Pancreas (tissue), 10 donors: ENCODE measurements at regions not wholly inside any gene's neighbourhood (a gene's known extent, or its start where the extent isn't known, plus 50 kb on each side); places are given as distances from the start of the nearest gene placed in this dataset.
A peak's percentile ranks its signal among the peaks of the same experiment; 100 is the strongest.

ENCODE experiments used
- ATAC-seq, 4 donors: fragments of 200-7000 bp; cut with Tn5 transposase; one replicate each; pipeline versions ENCODE4 v1.8.0 to v1.9.1; 2020; ENCODE audit warnings: mild to moderate bottlenecking in 4 of 4, moderate library complexity in 4 of 4
- DNase-seq, 6 donors: peaks; one replicate each; pipeline ENCODE4 v3.0.0-alpha.2; 2020
- FAIRE-seq: peaks from 2 replicates; lab custom pipeline; 2012; peaks lifted over from hg19 to GRCh38; lab: Jason Lieb, UNC
- H3K27ac ChIP-seq, 4 donors: fragments of 200-600 bp; sonication (generic); 1 replicate in 3 of 4; 2 replicates in 1 of 4; pipeline versions ENCODE4 v1.5.0 to v1.8.0; 2020
- H3K27me3 ChIP-seq, 4 donors: fragments of 200-600 bp; one replicate each; pipeline ENCODE4 v1.8.0; 2021
- H3K36me3 ChIP-seq, 3 donors: fragments of 200-600 bp; sonication (generic) in 1 of 3; one replicate each; pipeline versions ENCODE4 v1.5.0 to v1.8.0; 2020 to 2021
- H3K4me1 ChIP-seq, 3 donors: fragments of 200-600 bp; one replicate each; pipeline ENCODE4 v1.8.0; 2021
- H3K4me3 ChIP-seq, 4 donors: fragments of 200-600 bp; sonication (generic) in 2 of 4; one replicate each; pipeline versions ENCODE4 v1.5.0 to v1.8.0; 2020 to 2021
- H3K9me3 ChIP-seq, 4 donors: fragments of 200-600 bp; one replicate each; pipeline ENCODE4 v1.8.0; 2021
- CTCF ChIP-seq, 4 donors: fragments of 200-600 bp; sonication (generic) in 3 of 4; IDR thresholded peaks; one replicate each; pipeline versions ENCODE4 v1.5.0 to v1.8.0; 2021; ENCODE audit warnings: antibody characterized with exemption in 4 of 4
- WGBS, 2 donors: extraction: QIAGEN DNeasy Blood & Tissue Kit; methylation state at CpG; one replicate each; pipeline ENCODE4 v1.1.7; 2013; 5-methylcytosine and 5-hydroxymethylcytosine counted together
- intact Hi-C, 3 donors: fragments of 100-400 bp; cut with DNase I; formaldehyde crosslinking; loops; one replicate each; pipeline versions ENCODE4 v1.11.1 to v1.14.2; 2022
- donor health status: healthy with polysubstance abuse.
- donor health status: DM: no; HTN: no; CAD: no; lungs with moderate emphysema.
- donor health status: DM: no; HTN: no; CAD: no.
- donor health status: control.
- donor health status: control.
- donor health status: Bipolar disorder and iron deficiency.
- donor health status: DM: yes; HTN: yes; CAD: no.
- donor health status: DM: no; HTN: no; CAD: no.
- donor health status: DM: no; HTN: no; CAD: no.
- donor health status: DM: yes; HTN: yes; CAD: no.

GRCh38 chr7:83280671-83281070 is 118.0 kb upstream of the PCLO start:
- FAIRE-seq (no peak), ATAC-seq (no peak), DNase-seq (no peak)
- Histone ChIP-seq H3K27me3 (no peaks in the 10 kb centered on the region), H3K4me3 (no peak overlapping the region), H3K4me1 (no peaks in the 10 kb centered on the region), H3K9me3 (no peaks in the 10 kb centered on the region), H3K27ac (no peak overlapping the region), H3K36me3 (no peaks in the 10 kb centered on the region)
- no peak for TF ChIP-seq CTCF (IDR thresholded peaks at IDR 0.05)
- intact Hi-C loops = no loop called here
- WGBS, 2 donors = 42 to 46% methylated on average over 2 of the region's 2 CpGs

GRCh38 chr7:83276250-83276649 is 113.6 kb upstream of the PCLO start:
- no peak for DNase-seq
- Histone ChIP-seq H3K27me3 (no peaks in the 10 kb centered on the region), H3K9me3 (no peaks in the 10 kb centered on the region), H3K36me3 (no peaks in the 10 kb centered on the region), H3K4me1 (no peaks in the 10 kb centered on the region), H3K4me3 (no peak overlapping the region), H3K27ac (no peak overlapping the region)
- intact Hi-C loops = loop anchor here in 1 of 3 donors (10.0 kb wide), 1 partner anchor 461 kb away; no protein-coding TSS in a partner anchor
- WGBS, 2 donors = 73 to 86% methylated on average over 1 of the region's 1 CpG
- ATAC-seq = no peak
- no peak for TF ChIP-seq CTCF (IDR thresholded peaks at IDR 0.05)
- no peak for FAIRE-seq

GRCh38 chr7:83273699-83274098 is 111.0 kb upstream of the PCLO start:
- intact Hi-C loops = loop anchor here in 1 of 3 donors (10.0 kb wide), 1 partner anchor 459 kb away; no protein-coding TSS in a partner anchor
- Histone ChIP-seq H3K36me3 (no peaks in the 10 kb centered on the region), H3K4me1 (no peaks in the 10 kb centered on the region), H3K9me3 (no peaks in the 10 kb centered on the region), H3K27ac (no peak overlapping the region), H3K27me3 (no peaks in the 10 kb centered on the region), H3K4me3 (no peak overlapping the region)
- FAIRE-seq (no peak), DNase-seq (no peak), ATAC-seq (no peak)
- TF ChIP-seq CTCF (IDR thresholded peaks at IDR 0.05) = no peak

GRCh38 chr7:83271212-83272099 is 108.8 kb upstream of the PCLO start:
- Histone ChIP-seq H3K27ac (no peak overlapping the region), H3K36me3 (no peaks in the 10 kb centered on the region), H3K4me3 (no peak overlapping the region), H3K9me3 (no peaks in the 10 kb centered on the region), H3K4me1 (no peaks in the 10 kb centered on the region), H3K27me3 (no peaks in the 10 kb centered on the region)
- peak; percentile 77 to 94 (median 90) for ATAC-seq
- FAIRE-seq = peak; percentile 71
- TF ChIP-seq CTCF (IDR thresholded peaks at IDR 0.05) = peak in 2 of 4 donors; percentile 17 to 28
- no peak for DNase-seq
- intact Hi-C loops = loop anchor here in 1 of 3 donors (10.0 kb wide), 1 partner anchor 457 kb away; no protein-coding TSS in a partner anchor
- 33 to 46% methylated on average over 5 of the region's 5 CpGs for WGBS, 2 donors

- Histone ChIP-seq H3K9me3 (no peaks in the 10 kb centered on the region), H3K27me3 (no peaks in the 10 kb centered on the region), H3K4me1 (no peaks in the 10 kb centered on the region), H3K4me3 (no peak overlapping the region), H3K36me3 (no peaks in the 10 kb centered on the region), H3K27ac (no peak overlapping the region)
- TF ChIP-seq CTCF (IDR thresholded peaks at IDR 0.05) = no peak
- intact Hi-C loops = loop anchor here in 1 of 3 donors (10.0 kb wide), 1 partner anchor 456 kb away; no protein-coding TSS in a partner anchor
- ATAC-seq (peak; percentile 39 to 64 (median 54)), DNase-seq (no peak), FAIRE-seq (no peak)
- 44 to 55% methylated on average over 3 of the region's 3 CpGs for WGBS, 2 donors
These were observed 107.7 kb upstream of the PCLO start for GRCh38 chr7:83270407-83270806.
